LNCAP (cell line): ENCODE measurements at regions not wholly inside any gene's neighbourhood (a gene's known extent, or its start where the extent isn't known, plus 50 kb on each side); places are given as distances from the start of the nearest gene placed in this dataset.

Experiments
- CTCF ChIP-seq: fragments of 450-650 bp; IDR thresholded peaks from 2 replicates; pipeline ENCODE4 v1.5.1; 2017; ENCODE audit warnings: mild to moderate bottlenecking

DNA sequence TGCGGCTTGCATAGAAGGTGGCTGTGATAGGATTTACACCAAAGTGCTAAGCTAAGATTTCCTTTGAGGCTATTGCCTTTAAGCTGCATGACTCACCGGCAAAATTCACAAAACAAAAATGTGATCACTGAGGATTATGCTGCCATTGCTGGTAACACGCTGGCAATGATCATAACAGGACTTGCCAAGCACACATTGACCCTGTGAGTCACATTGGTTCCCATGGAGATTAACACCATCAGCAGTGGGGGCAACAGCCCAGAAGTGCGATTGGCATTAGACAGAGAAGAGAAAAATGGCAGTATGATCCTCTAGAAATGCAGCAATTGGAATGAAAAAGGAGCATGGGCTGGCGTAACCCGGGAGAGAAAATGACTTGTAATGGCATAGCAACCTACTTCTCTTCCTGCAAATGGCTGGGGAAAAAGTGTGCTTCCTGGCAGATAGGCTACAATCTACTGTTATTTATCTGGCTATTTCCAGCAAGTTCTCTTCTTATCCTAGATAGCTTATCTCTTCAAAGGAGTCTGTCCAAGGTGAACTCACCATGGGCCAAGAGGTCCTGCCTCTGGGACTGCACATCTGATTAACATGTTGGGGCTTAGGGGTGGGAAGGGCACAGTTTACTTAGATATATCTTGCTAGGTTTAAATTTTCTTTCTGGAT lies 314.2 kb upstream of the IGFBP7 start:
- TF ChIP-seq CTCF, result no peak

DNA sequence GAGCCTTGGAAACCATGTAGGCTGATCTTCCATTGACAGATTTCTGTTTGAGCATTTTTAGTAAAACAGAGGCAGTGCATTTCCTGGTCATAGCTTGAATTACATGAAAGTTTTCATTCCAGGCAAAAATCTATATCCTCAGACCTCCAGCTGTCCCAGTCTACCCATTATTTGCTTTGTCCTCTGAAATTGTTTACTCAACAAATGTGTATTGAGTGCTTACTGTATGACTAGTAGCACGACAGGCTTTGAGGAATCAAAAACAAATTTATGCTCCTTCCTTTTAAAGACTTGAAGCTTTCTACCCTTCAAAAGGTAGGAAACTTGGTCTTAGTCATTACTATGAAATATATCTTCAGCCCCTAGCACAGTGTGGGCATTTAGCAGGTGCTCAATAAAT lies 307.9 kb upstream of the IGFBP7 start:
- no peak for TF ChIP-seq CTCF

- TF ChIP-seq CTCF, result no peak
Measured at GRCh38 chr4:57412259-57413054, 302.3 kb upstream of the IGFBP7 start.

GRCh38 chr4:57410331-57411052 lies 300.3 kb upstream of the IGFBP7 start:
- TF ChIP-seq CTCF, result no peak

DNA sequence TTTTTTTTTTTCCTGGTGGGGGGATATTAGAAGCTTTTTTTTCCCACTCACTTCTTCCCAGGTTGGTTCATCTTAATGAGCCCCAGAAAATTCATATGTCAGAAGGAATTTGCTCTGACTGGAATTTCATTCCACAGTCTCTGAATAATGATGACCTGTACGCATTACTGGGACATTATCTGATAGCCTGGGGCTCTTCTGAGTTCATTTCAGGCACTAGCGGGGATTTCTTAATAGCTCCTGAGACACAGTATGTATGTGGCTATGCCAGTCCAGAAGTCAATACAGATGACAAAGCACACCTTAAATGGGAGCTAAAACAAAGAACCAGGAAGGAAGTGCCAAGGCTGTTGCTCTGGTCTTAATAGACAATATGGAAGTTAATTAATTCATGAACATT lies 295.2 kb upstream of the IGFBP7 start:
- no peak for TF ChIP-seq CTCF

- no peak for TF ChIP-seq CTCF
Measured at GRCh38 chr4:57404483-57404882, 294.3 kb upstream of the IGFBP7 start.

GRCh38 chr4:57403591-57403990 lies 293.4 kb upstream of the IGFBP7 start:
- TF ChIP-seq CTCF, result no peak
